AG04449 (cell line): ENCODE measurements at regions not wholly inside any gene's neighbourhood (a gene's known extent, or its start where the extent isn't known, plus 50 kb on each side); places are given as distances from the start of the nearest gene placed in this dataset.

Experiments
- CTCF ChIA-PET: fragments of 350-600 bp; formaldehyde crosslinking; extraction: SDS; loops from one replicate; lab custom pipeline; 2021; ENCODE audit warnings: antibody characterized with exemption; lab: Yijun Ruan, JAX
- POLR2A ChIA-PET: fragments of 400-600, 350-600 bp; formaldehyde crosslinking; extraction: SDS; loops from one replicate; lab custom pipeline; 2020; ENCODE audit warnings: antibody characterized with exemption, inconsistent platforms; lab: Yijun Ruan, JAX
- DNase-seq: peaks from one replicate; pipeline ENCODE4 v3.0.0-alpha.2; 2010; ENCODE audit warnings: low read depth, low spot score
- H3K4me3 ChIP-seq: 2 replicates; pipeline ENCODE4 v1.5.1; 2011; ENCODE audit warnings: low read depth, mild to moderate bottlenecking, control low read depth, low read length
- TF ChIP-seq, protein P1 (sequence below): IDR thresholded peaks from one replicate; pipeline ENCODE4 v1.5.1; 2011; ENCODE audit warnings: mild to moderate bottlenecking, moderate library complexity, low read length, control low read depth, inconsistent platforms; ENCODE audit not compliant: insufficient read depth; ENCODE audit errors: missing control alignments

DNA sequence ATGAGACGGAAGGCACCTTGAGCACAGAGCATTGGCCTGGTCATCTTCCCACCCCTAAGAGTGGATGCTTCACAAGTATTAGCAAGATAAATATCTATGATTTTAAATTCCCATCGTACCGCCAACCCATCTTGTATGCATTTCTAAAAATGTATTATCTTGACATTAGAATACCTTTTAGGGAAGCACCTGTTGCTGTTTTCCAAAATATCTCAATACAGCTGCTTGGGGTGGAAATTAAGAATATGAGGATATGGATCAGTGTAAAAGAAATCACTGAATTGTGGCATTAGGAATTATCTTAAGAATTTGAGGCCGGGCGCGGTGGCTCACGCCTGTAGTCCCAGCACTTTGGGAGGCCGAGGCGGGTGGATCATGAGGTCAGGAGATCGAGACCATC lies 166.3 kb downstream of the ETS2 start:
- no peak overlapping the region for H3K4me3 ChIP-seq
- TF ChIP-seq, protein P1, sequence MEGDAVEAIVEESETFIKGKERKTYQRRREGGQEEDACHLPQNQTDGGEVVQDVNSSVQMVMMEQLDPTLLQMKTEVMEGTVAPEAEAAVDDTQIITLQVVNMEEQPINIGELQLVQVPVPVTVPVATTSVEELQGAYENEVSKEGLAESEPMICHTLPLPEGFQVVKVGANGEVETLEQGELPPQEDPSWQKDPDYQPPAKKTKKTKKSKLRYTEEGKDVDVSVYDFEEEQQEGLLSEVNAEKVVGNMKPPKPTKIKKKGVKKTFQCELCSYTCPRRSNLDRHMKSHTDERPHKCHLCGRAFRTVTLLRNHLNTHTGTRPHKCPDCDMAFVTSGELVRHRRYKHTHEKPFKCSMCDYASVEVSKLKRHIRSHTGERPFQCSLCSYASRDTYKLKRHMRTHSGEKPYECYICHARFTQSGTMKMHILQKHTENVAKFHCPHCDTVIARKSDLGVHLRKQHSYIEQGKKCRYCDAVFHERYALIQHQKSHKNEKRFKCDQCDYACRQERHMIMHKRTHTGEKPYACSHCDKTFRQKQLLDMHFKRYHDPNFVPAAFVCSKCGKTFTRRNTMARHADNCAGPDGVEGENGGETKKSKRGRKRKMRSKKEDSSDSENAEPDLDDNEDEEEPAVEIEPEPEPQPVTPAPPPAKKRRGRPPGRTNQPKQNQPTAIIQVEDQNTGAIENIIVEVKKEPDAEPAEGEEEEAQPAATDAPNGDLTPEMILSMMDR, result no peak
- ChIA-PET CTCF (no interaction called here), POLR2A (interaction anchor here (0.6 kb wide), 1 partner anchor 134 kb away, joined by 3 read pairs; no protein-coding TSS in a partner anchor)
- DNase-seq, result no peak

DNA sequence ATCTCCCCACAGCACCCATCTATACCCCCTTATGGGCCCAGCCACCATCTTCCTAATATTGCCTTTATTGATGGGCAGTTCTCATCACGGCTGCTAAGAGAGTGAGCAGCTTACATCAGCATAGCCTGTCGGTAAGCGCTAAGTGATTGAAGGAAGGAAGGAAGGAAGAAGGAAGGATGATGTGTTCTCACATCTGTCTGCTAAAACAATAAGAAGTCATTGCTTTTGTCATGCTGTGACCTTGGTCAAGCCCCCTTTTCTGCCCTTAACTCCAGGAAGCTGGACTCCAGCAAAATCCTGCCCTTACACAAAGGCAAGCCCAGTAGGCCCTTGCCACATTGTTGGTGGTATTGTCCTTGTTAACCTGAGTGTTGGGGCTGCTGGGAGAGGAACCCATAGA lies 165.0 kb downstream of the ETS2 start:
- H3K4me3 ChIP-seq, result no peak overlapping the region
- ChIA-PET CTCF (no interaction called here), POLR2A (no interaction called here)
- TF ChIP-seq, protein P1, result no peak
- DNase-seq, result no peak

DNA sequence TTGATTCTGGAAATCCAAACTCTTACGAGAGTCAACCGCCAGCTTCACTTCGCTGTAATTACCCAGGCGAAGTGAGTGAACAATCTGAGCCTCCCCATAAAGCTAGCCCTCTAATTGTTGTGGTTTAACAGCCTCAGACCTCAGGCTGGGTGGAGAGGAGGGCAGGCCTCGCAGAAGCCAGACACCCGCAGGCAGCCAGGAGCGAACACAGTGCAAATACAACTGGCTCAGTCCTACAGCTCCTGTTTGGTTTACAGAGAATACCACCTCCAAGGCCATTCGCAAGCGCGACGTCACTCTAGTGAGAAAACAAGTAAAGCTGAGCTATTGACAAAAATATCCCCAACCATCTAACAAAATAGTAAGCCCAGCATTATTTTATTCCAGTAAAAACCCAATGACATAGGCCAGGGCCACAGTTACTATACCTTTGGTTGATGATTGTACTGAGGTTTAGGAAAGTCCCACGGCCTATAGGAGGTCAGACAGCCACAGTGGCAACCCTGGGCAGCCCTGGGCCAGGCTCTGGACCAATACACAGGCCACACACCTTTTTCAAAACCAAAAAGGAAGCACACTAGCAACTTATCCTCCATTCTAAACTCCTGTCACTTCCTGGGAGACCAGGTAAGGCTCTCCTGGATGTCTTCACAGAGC lies 163.3 kb downstream of the ETS2 start:
- POLR2A ChIA-PET, result no interaction called here
- TF ChIP-seq, protein P1, result no peak
- CTCF ChIA-PET, result no interaction called here
- no peak for DNase-seq
- H3K4me3 ChIP-seq, result no peak overlapping the region

DNA sequence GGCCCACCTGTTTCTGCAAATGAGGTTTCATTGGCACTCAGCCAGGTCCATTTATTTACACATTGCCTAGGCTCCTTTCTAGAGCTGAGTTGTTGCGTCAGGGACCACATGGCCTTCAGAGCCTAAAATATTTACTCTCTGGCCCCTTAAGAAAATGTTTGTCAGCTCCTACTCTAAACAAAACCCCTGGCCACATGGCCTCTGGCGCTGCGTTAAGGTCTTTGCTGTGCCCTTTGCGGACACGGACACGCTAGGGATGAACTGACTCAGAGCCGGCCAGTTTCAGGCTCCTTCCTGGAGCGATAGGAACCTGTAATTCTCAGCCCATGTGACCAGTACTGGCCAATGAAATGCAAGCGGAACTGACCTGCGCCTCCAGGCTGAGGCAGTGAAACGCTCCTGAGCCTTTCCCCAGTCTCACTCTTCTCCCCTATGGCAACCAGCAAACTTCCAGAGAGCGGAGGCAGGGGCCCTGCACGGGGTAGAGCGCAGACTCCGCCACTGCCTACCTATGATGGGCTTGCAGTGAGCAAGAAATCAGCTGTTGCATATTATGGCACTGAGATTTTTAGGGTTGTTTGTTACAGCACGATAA lies 160.3 kb downstream of the ETS2 start:
- TF ChIP-seq, protein P1, result no peak
- CTCF ChIA-PET, result interaction anchor here (0.9 to 1.1 kb wide), 2 partner anchors 10 to 15 kb away, joined by 3 to 5 read pairs; no protein-coding TSS in a partner anchor
- H3K4me3 ChIP-seq, result no peak overlapping the region
- POLR2A ChIA-PET, result no interaction called here
- no peak for DNase-seq

DNA sequence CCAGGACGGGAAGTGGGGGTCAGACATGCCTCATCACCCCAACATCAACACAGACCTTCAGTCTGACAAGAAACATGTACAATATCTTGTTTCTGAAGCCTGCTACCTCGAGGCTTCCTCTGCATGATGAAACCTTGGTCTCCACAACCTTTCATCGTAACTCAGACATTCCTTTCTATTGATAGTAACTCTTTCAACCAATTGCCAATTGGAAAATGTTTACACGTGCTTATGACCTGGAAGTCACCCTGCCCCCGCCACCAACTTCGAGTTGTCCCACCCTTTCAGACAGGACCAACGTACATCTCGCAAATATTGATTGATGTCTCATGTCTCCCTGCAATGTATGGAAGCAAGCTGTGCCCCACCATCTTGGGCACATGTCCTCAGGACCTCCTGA lies 159.5 kb downstream of the ETS2 start:
- DNase-seq, result no peak

DNA sequence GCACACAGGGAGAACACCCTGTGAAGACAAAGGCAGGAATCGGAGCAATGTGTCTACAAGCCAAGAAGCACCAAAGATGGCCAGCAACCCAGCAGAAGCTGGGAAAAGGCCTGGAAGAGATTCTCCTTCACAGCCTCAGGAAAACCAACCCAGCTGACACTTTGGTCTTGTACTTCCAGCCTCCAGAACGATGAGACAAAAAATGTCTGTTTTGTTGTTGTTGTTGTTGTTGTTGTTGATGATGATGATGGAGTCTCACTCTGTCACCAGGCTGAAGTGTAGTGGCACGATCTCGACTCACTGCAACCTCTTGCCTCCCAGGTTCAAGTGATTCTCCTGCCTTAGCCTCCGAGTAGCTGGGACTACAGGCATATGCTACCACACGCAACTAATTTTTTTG lies 157.3 kb downstream of the ETS2 start:
- CTCF ChIA-PET, result no interaction called here
- TF ChIP-seq, protein P1, result no peak
- POLR2A ChIA-PET, result no interaction called here
- DNase-seq, result no peak
- no peak overlapping the region for H3K4me3 ChIP-seq

More for the DNA sequence above, 159.5 kb downstream of the ETS2 start:
- H3K4me3 ChIP-seq, result no peak overlapping the region
- ChIA-PET POLR2A (no interaction called here), CTCF (no interaction called here)
- TF ChIP-seq, protein P1, result no peak
